ENCODE measurements at regions not wholly inside any gene's neighbourhood (a gene's known extent, or its start where the extent isn't known, plus 50 kb on each side); places are given as distances from the start of the nearest gene placed in this dataset.
"Not testable (repeated sequence)": the region's sequence is repeated elsewhere in the genome, so short reads cannot be mapped to it uniquely, and the experiment has no call there.

GRCh38 chr15:38746211-38746610 lies 181.6 kb upstream of the RASGRP1 start:
- no peak for DNase-seq

GRCh38 chr15:38748710-38749109 lies 184.1 kb upstream of the RASGRP1 start:
- no peak for DNase-seq

GRCh38 chr15:38750786-38751185 lies 186.2 kb upstream of the RASGRP1 start:
- DNase-seq, result no peak

- no peak for DNase-seq
These were observed 191.1 kb upstream of the RASGRP1 start for GRCh38 chr15:38755718-38756117.

GRCh38 chr15:38756441-38756840 lies 191.8 kb upstream of the RASGRP1 start:
- DNase-seq, result no peak

- no peak for DNase-seq
These were observed 193.4 kb upstream of the RASGRP1 start for GRCh38 chr15:38758043-38758442.

GRCh38 chr15:38761681-38762080 lies 197.1 kb upstream of the RASGRP1 start:
- DNase-seq, result no peak

GRCh38 chr15:38768970-38769369 lies 204.4 kb upstream of the RASGRP1 start:
- DNase-seq, result no peak

GRCh38 chr15:38769492-38769891 lies 204.9 kb upstream of the RASGRP1 start:
- no peak for DNase-seq

- not testable (repeated sequence) for DNase-seq
These were observed 209.5 kb upstream of the RASGRP1 start for GRCh38 chr15:38774076-38774475.

GRCh38 chr15:38781196-38781595 lies 216.6 kb upstream of the RASGRP1 start:
- DNase-seq, result no peak

- no peak for DNase-seq
These were observed 217.5 kb upstream of the RASGRP1 start for GRCh38 chr15:38782156-38782555.

GRCh38 chr15:38788918-38789317 lies 224.3 kb upstream of the RASGRP1 start:
- no peak for DNase-seq

GRCh38 chr15:38789566-38789965 lies 225.0 kb upstream of the RASGRP1 start:
- DNase-seq, result no peak

GRCh38 chr15:38793206-38793810 lies 228.7 kb upstream of the RASGRP1 start:
- DNase-seq, result no peak

GRCh38 chr15:38795471-38796245 lies 231.0 kb upstream of the RASGRP1 start:
- DNase-seq, result no peak

- DNase-seq, result no peak
These were observed 232.0 kb upstream of the RASGRP1 start for GRCh38 chr15:38796589-38796988.

- DNase-seq, result not testable (repeated sequence)
These were observed 232.9 kb upstream of the RASGRP1 start for GRCh38 chr15:38797506-38797905.

- not testable (repeated sequence) for DNase-seq
These were observed 234.6 kb upstream of the RASGRP1 start for GRCh38 chr15:38799202-38799601.

GRCh38 chr15:38809621-38810020 lies 245.0 kb upstream of the RASGRP1 start:
- DNase-seq, result no peak

GRCh38 chr15:38810686-38811085 lies 246.1 kb upstream of the RASGRP1 start:
- DNase-seq, result no peak

GRCh38 chr15:38814254-38814653 lies 249.6 kb upstream of the RASGRP1 start:
- DNase-seq, result not testable (repeated sequence)

- no peak for DNase-seq
These were observed 250.3 kb upstream of the RASGRP1 start for GRCh38 chr15:38814891-38815290.

GRCh38 chr15:38817427-38818156 lies 253.0 kb upstream of the RASGRP1 start:
- peak; percentile 70 for DNase-seq
